CD4-positive, alpha-beta T cell treated with Interleukin-15 for 4 hours (primary cell): ENCODE measurements at regions not wholly inside any gene's neighbourhood (a gene's known extent, or its start where the extent isn't known, plus 50 kb on each side); places are given as distances from the start of the nearest gene placed in this dataset.

Source experiments
- DNase-seq: peaks from one replicate; pipeline ENCODE4 v3.0.0-alpha.2; 2020; ENCODE audit warnings: low spot score

DNA sequence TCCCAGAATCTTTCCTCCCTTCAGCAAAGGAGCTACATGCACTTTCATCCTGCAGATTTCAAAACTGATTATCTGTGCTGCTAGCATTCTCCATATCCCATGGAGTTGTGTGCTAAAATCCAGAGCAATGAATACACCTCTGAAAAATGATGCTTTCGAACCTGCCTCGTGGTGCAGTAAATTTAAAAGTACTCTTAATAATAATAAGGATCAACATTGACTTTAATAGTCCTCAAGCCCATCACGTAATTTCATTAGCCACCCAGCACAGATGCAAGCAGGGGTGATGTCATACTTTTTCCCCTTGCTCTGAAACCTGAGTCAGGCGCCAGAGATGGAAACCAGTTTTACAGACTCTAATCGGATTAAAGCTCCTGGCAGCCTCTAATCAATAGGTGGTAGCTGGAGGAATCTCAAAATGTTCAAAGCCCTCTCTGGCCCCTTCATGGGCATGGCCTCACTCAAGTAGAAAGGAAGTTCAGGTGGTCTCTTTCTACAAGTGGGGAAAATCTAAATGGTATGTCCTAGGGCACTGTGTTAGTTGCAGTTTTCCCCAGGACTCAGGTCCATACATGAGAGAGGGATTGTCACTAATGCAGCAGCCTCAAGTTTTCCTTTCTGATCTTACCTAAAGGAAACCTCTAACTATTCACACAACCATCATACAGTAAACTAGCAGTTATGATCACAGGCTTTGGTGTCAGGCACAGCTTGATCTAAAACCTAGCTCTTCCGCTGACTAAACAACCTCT lies 221.6 kb upstream of the SLC30A5 start:
- DNase-seq = no peak

DNA sequence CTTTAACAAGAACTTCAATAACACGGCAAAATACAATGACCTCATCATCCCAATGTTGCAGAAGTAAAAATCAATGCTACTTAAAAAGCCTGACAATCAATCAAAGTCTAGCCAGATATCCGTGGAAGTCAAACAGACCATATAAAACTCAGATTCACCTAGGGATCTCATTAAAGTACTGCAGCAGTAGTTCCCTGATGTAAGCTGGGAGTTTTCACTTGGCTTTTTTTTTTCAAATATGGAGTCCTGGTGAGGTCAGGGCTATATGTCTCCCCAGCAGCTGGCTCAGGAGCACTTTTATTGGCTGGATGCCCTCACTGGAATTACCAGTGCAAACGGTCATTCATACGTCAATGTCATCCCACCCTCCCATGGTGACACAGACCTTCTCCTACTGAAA lies 220.6 kb upstream of the SLC30A5 start:
- no peak for DNase-seq

DNA sequence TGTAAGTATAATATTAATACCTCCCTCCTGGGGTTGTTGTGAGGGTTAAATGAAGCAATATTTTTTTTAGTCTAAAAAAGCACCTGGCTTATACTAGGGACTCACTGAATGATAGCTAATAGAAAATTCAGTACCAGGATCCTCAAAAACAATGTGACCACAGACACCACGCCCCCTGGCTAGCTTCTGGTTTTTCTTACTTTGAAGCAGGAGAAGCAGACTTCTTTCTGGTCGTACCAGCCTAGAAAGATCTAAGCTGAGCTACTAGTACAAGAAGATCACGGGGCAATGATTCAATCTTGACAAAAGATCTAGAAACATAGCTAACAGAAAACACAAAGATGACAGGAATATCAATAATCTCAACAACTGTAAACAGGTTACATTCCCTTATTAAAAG lies 218.5 kb upstream of the SLC30A5 start:
- peak; percentile 14 for DNase-seq

DNA sequence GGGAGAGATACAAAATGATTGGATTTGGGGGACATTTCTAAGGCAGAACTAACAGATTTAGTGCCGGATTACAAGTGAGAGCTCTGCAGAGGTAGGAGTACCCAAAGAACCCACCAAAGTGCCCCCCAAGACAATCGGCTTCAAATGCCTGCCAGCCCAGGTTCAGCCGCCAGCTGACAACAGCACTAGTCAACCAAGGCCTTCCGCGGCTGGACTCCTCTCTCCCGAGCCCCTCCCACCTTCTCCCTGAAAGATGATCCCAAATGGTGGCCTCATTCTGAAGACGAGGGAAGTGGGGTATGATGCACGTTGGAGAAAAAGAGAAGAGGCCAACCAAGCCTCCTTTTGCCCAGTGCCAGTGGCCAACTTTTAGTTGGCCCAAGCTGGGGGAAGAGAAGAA lies 210.4 kb upstream of the SLC30A5 start:
- DNase-seq = no peak

DNA sequence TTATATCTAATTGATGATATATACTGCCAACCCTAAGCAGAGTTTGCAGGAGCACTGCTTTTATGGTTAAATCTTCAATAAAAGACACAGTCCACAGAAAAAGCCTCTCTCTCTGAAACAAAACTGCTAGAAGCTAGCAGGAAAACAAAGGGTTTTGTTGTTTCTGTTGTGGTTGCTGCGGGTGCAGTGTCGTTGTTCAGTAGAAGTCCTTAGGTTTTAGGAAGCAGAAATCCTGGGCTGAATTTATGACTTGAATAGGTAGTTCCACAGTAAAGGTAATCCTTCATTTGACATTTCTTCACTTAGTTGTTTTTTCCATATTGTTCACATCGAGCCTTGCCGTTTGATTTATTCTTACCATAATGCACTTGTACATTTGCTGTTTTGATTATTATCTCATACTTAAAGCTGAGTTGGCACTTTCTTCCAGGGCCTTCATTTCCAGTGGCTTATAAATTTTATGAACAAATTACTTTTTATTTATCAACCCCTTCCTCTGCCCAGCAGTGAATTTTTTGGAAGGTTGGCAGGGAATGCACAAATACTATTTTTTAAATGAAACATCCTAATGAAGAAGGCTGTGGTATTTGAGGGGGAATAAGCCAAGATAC lies 209.6 kb upstream of the SLC30A5 start:
- no peak for DNase-seq

DNA sequence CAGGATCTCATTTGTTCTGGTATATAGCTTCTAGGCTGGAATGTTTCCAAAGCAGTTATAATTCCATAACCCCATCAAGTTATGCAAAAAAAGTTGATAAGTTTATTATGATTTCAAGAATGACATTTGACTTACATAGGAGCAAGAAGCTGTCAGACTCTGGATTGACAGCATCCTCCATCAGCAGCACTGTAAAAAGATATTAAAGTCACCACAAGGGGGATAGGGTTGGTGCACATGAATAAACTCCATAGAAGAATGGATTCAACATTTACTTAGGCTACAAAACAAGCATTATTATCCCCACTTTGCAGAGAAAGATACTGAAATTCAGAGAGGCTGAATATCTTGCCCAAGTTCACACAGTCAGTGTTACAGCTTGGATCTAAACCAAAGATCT lies 208.9 kb upstream of the SLC30A5 start:
- no peak for DNase-seq

DNA sequence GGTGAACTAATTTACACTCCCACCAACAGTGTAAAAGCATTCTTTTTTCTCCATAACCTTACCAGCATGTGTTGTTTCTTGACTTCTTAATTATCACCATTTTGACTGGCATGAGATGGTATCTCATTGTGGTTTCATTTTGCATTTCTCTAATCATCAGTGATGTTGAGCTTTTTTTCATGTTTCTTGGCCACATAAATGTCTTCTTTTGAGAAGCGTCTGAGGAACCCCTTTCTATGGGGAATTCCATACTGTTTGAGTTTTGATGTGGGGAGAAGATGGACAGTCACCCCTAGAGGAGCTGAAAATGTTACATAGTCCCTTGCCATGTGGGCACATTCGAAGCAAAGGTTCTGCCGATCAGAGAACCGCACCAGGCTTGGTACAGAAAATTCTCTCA lies 207.0 kb upstream of the SLC30A5 start:
- DNase-seq = no peak

DNA sequence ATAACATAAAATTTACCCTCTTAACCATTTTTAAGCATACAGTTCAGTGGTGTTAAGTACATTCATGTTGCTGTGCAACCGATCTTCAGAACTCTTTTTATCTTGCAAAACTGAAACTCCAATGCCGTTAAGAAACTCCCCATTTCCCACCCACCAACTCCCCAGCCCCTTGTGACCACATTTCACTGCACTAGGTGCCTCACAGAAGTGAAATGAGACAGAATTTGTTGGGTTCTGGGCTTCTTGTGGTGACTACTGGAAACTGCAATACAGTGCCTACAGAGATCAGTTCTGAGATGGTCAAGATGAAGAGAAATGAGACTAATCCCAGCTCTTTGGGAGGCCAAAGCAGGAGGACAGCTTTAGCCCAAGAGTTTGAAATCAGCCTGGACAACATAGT lies 202.1 kb upstream of the SLC30A5 start:
- DNase-seq = no peak

DNA sequence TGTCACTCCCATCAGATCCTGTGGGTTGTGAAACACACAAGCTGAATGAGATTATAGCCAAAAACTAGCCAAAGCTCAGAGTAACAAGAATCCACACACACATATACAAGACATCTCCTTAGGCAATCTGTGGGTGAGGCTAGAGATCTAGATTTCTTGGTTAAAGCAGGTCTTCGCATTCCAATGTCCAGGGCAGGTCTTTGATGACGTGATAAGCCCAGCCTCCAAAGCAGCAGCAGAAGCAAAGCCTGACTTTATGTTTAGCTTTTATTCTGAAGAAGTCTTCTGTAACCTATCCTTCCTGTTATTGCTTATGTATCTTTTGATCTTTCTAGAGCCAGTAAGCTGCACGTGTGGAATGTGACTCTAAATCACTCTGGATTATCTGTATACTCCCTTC lies 199.1 kb upstream of the SLC30A5 start:
- no peak for DNase-seq

DNA sequence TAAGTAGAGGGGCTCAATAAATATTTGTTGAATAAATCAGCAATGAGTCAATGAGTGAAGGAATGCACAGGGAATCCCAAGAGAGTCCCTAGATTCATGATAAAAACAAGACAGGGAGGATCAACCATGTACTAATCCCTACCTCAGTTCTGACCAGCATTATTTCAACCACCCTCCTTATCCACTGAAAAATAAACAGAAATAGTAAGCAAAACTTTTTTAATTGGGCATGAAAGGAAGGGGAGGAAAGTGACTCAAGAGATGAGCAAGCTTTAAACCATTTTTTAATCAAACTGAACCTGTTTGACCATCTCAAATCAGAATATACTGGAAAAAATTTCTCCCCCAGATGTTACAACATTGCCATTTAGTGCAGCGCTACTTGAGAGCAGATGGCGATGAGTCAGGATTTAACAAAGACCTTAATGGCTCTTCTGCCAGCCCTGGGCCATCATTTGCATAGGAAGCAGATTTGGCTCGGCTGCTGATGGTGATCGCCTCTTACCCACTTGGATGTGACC lies 194.8 kb upstream of the SLC30A5 start:
- DNase-seq = no peak

DNA sequence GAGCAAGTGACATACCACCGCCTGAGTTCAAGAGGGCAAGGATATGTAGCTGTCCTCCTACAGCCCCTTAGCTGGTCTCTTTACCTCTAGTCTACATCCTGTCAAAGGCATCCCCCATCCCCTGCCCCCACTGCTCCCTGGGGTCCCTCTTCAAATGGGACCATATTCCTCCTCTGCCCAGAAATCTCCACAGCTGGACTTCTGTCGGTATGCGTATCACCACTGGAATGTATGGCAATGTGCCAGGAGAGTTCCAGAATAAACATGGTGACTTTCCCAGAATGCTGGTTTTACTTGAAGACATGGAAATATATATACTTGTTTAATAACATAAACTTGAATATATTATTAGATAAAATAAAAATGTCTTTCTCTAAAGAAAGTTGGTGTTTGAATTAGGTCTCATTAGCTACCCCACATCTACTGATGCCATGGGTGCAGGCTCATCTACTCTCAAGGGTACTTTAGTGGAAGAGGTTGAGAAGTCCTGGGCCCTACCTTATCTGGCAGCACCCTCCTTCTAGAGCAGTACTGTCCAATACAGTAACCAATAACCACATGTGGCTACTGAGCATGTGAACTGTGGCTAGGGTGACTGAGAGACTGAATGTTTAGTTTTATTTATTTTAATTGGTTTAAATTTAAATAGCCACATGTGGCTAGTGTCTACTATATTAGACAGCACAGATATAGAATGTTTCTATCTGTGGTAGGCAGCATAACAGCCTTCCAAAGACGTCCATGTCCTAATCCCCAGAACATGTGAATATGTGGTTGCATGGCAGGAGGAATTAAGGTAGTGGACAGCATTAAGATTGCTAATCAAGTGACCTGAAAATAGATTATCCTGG lies 181.7 kb upstream of the SLC30A5 start:
- no peak for DNase-seq

DNA sequence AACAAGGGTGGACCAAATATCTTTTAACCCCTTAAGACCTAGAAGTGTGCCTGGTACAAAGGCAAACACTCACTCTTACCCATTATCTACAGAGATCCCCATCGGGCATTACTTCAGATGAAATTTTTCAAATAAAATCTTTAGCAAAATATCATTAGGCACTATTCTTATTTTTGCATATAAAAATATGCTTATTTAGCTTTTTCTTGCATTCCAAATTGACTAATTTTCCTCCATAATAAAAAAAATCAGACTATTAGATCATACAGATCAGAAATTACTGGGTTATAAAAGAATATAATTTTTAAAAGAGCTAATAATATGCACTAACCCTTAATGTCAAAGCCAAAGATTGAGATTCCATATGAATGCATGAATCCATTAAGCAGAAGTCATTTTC lies 178.7 kb upstream of the SLC30A5 start:
- DNase-seq = no peak

DNA sequence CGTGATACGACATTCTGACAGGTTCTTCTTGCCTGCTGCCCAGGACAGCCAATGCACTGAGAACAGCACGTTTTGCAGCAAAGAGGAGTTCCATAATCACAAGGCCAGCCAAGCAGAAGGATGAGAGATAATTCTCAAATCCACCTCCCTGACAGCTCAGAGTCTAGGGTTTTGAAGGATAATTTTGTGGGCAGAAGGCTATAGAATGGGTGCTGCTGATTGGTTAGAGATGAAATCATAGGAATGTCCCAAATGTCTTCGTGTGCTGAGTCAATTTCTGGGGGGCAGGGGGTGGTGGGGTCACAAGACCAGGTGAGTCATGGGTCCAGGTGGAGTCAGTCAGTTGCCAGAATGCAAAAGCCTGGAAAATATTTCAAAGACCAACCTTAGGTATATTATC lies 175.5 kb upstream of the SLC30A5 start:
- DNase-seq = no peak

DNA sequence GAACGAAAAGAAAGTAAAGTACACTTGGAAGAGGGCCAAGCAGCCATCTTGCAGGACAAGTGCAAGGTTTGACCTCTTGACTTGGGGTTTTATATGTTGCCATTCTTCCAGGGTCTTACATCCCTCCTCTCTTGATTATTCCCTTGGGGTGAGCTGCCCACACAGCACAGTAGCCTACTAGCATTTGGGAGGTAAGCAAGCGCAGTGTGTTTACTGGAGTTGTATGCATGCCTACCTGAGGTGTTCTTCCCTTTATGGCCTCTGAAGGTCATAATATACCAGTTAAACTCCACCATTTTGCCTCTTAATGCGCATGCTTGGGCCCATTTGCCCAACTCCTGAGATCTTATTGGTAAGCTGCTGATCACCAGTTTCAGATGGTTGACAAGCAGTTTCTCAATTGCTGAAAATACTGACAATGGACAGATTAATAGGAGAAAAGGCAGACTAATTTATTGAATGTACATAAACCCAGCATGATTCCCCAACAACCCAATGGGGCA lies 173.8 kb upstream of the SLC30A5 start:
- DNase-seq = no peak

DNA sequence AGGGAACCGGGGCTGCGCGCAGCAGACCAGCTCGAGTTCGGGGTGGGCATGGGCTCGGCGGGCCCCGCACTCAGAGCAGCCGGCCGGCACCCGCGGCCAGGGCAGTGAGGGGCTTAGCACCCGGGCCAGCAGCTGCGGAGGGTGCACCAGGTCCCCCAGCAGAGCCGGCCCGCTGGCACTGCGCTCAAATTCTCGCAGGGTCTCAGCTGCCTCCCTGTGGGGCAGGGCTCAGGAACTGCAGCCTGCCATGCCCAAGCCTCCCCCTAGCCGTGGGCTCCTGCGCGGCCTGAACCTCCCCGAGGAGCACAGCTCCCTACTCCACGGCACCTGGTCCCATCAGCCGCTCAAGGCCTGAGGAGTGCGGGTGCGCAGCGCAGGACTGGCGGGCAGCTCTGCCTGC lies 172.9 kb upstream of the SLC30A5 start:
- DNase-seq = no peak

DNA sequence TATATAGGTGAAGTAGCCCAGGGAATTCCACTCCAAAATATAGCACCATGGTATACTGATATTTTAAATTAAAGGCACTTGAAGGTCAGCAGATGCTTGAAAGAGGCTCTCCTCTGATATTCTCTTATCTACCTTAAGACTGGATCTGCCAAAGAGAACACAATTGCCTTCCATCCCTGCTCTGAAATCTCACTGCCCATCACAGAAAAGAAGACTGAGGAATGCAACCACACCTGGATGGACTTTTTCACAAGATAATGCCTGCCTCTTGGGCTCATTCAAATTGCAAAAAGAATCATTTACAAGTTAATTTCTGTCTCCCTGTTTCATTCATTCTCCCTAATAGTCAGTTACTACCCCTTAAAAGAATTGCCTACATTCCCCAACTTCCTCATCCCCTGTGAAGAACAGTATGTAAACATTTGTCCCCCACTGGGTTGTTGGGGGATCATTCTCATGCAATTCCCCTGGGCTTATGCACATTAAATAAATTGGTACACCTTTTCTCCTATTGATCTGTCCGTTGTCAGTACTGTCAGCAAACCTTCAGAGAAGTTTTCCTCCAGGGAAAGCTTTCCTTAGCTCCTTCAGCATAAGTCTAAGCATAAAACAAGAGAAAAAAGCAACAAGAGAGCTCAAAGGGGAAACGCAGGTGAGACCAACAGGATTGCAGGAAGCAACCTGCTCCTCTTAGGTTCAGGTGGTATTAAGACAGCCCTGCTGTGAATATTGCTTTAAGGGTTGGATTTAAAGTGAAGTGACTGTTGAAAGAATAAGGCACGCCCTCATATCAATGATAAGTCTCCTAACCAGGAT lies 171.4 kb upstream of the SLC30A5 start:
- DNase-seq = no peak

DNA sequence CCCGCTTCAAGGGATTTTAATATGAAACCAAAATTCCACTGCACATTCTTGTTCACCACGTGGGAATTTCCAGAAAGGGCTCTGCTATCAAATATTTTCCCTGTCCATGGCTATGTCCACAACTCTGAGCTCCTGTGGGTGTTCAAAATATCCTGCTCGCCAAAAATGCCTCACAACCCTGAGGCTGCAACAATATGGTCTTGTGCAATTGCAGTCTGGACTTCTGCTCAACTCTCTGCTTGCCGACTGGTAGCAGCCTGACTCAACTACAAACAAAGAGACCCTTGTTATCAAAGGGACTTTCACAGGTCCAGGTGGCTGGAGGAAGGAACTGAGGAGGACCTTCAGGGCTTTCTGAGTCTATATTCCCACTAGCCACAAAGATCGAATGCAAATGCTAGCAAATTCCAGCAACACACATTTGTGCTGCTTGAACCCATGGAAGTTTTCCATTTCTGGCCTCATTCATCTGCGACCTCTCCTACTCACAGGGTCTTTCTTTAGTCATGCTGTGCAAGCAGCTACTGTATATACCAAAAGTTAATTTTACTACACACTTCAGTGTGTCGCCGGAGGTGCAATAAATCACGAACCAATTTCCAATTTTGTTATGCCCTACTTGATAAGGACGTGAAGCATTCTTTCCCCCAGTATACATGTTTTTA lies 169.2 kb upstream of the SLC30A5 start:
- no peak for DNase-seq

DNA sequence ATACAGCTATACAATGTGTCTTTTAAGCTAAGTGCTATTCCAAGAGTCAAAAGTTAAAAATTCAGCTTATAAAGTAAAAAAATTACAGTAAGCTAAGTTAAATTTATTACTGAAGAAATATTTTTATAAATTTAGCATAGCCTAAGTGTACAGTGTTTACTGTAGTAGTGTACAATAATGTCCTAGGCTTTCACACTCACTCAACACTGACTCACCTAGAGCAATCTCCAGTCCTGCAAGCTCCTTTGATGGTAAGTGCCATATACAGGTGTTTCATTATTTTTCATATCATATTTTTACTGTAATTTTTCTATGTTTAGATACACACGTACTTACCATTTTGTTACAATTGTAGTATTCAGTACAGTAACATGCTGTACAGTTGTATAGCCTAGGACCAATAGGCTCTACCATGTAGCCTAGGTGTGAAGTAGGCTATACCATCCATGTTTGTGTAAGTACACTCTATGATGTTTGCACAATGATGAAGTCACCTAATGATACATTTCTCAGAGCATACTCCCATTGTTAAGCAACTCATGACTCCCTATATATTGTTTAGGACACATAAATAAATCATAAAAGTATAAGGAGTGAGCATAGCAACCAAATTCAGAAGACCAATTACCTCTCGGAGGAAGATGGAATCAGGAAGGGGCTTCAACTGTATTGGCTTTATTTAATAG lies 165.1 kb upstream of the SLC30A5 start:
- no peak for DNase-seq

DNA sequence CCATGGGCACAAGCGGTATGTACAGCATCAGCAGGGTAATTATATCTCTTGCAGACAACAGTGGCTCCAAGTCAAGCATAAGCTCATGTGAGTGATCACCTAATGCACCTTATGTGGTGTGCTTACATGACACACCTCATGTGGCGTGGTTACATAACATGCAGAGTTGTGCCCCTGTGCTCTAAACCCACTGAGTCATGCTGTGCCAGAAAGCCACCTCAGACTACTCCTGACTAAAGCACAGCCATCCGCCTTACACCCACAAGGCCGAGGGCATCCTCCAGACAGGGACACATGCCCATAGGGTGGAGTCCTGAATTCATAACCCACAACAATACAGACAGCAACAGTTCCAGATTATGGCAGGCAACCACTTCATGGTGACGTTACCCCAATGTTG lies 163.7 kb upstream of the SLC30A5 start:
- no peak for DNase-seq

DNA sequence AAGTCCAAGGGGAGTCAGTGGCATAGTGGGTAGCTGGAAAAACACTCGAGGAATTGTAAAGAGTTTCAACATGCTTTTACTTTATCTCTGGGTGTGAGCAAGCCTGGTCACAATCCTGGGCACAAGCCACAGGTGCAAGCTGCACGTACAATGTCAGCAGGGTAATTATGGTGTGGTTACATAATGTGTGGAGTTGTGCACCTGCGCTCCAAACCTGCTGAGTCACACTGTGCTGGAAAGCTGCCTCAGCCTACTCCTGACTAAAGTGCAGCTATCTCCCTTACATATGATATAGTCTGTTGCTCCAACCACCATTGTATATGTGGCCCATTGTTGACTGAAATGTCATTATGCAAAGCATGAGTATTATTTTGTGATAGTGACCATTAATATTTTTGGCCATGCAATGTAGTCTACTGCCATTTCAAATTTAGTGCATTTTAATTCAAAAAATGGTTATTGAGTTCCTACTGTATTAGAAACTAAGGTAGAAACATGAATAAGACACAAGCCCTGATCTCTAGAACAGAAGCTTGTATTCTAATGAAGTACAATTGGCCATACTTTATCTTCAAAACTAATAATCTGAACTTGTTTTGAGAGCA lies 160.9 kb upstream of the SLC30A5 start:
- no peak for DNase-seq
